ENCODE measurements at regions not wholly inside any gene's neighbourhood (a gene's known extent, or its start where the extent isn't known, plus 50 kb on each side); places are given as distances from the start of the nearest gene placed in this dataset.

GRCh38 chr14:34299360-34299759 lies 162.7 kb downstream of the SPTSSA start:
- no peaks in the 10 kb centered on the region for H3K36me3 ChIP-seq (ENCODE audit: low read depth)
- no peak for ATAC-seq
- H3K4me1 ChIP-seq (ENCODE audit: low read depth): peaks cover 12% of the 10 kb centered on the region
- no peak overlapping the region for H3K4me3 ChIP-seq
- no peak for DNase-seq
- intact Hi-C loops (cut with DNase I, micrococcal nuclease): no loop called here
- TF ChIP-seq, protein P1, sequence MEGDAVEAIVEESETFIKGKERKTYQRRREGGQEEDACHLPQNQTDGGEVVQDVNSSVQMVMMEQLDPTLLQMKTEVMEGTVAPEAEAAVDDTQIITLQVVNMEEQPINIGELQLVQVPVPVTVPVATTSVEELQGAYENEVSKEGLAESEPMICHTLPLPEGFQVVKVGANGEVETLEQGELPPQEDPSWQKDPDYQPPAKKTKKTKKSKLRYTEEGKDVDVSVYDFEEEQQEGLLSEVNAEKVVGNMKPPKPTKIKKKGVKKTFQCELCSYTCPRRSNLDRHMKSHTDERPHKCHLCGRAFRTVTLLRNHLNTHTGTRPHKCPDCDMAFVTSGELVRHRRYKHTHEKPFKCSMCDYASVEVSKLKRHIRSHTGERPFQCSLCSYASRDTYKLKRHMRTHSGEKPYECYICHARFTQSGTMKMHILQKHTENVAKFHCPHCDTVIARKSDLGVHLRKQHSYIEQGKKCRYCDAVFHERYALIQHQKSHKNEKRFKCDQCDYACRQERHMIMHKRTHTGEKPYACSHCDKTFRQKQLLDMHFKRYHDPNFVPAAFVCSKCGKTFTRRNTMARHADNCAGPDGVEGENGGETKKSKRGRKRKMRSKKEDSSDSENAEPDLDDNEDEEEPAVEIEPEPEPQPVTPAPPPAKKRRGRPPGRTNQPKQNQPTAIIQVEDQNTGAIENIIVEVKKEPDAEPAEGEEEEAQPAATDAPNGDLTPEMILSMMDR (IDR thresholded peaks at IDR 0.05): no peak
- no peaks in the 10 kb centered on the region for H3K9me3 ChIP-seq

- peaks cover 10% of the 10 kb centered on the region for H3K4me1 ChIP-seq (ENCODE audit: low read depth)
- TF ChIP-seq, protein P1 (IDR thresholded peaks at IDR 0.05): no peak
- H3K4me3 ChIP-seq: no peak overlapping the region
- no peak for ATAC-seq
- intact Hi-C loops (cut with DNase I, micrococcal nuclease): no loop called here
- H3K9me3 ChIP-seq: no peaks in the 10 kb centered on the region
- no peaks in the 10 kb centered on the region for H3K36me3 ChIP-seq (ENCODE audit: low read depth)
- DNase-seq: no peak
These were observed 164.1 kb downstream of the SPTSSA start for GRCh38 chr14:34297786-34298520.

GRCh38 chr14:34283590-34283989 lies 178.4 kb downstream of the SPTSSA start:
- no peaks in the 10 kb centered on the region for H3K36me3 ChIP-seq (ENCODE audit: low read depth)
- intact Hi-C loops (cut with DNase I, micrococcal nuclease): no loop called here
- no peaks in the 10 kb centered on the region for H3K4me1 ChIP-seq (ENCODE audit: low read depth)
- H3K4me3 ChIP-seq: no peak overlapping the region
- ATAC-seq (no peak), DNase-seq (no peak)
- TF ChIP-seq, protein P1 (IDR thresholded peaks at IDR 0.05): no peak
- H3K9me3 ChIP-seq: no peaks in the 10 kb centered on the region

GRCh38 chr14:34277191-34277590 lies 184.8 kb downstream of the SPTSSA start:
- no peak for DNase-seq
- intact Hi-C loops (cut with DNase I, micrococcal nuclease): no loop called here
- H3K4me1 ChIP-seq (ENCODE audit: low read depth): no peaks in the 10 kb centered on the region
- H3K4me3 ChIP-seq: no peak overlapping the region
- H3K36me3 ChIP-seq (ENCODE audit: low read depth): no peaks in the 10 kb centered on the region
- TF ChIP-seq, protein P1 (IDR thresholded peaks at IDR 0.05): no peak
- no peaks in the 10 kb centered on the region for H3K9me3 ChIP-seq
- no peak for ATAC-seq

GRCh38 chr14:34275530-34275929 lies 186.5 kb downstream of the SPTSSA start:
- intact Hi-C loops (cut with DNase I, micrococcal nuclease): no loop called here
- Histone ChIP-seq H3K9me3 (no peaks in the 10 kb centered on the region), H3K4me1 (ENCODE audit: low read depth) (no peaks in the 10 kb centered on the region), H3K36me3 (ENCODE audit: low read depth) (no peaks in the 10 kb centered on the region), H3K4me3 (no peak overlapping the region)
- no peak for DNase-seq
- TF ChIP-seq, protein P1 (IDR thresholded peaks at IDR 0.05): no peak
- no peak for ATAC-seq
